Epithelial cell of proximal tubule (primary cell): ENCODE measurements at regions not wholly inside any gene's neighbourhood (a gene's known extent, or its start where the extent isn't known, plus 50 kb on each side); places are given as distances from the start of the nearest gene placed in this dataset.
"Not testable (repeated sequence)": the region's sequence is repeated elsewhere in the genome, so short reads cannot be mapped to it uniquely, and the experiment has no call there.

Experiments
- DNase-seq: peaks from one replicate; pipeline ENCODE4 v3.0.0-alpha.2; 2011; ENCODE audit warnings: low read depth
- H3K4me3 ChIP-seq: 2 replicates; pipeline ENCODE4 v1.5.1; 2011; ENCODE audit warnings: low read depth, mild to moderate bottlenecking, low read length
- CTCF ChIP-seq: conservative IDR thresholded peaks from 2 replicates; pipeline ENCODE4 v1.5.1; 2012; ENCODE audit warnings: low read depth, mild to moderate bottlenecking, low read length

DNA sequence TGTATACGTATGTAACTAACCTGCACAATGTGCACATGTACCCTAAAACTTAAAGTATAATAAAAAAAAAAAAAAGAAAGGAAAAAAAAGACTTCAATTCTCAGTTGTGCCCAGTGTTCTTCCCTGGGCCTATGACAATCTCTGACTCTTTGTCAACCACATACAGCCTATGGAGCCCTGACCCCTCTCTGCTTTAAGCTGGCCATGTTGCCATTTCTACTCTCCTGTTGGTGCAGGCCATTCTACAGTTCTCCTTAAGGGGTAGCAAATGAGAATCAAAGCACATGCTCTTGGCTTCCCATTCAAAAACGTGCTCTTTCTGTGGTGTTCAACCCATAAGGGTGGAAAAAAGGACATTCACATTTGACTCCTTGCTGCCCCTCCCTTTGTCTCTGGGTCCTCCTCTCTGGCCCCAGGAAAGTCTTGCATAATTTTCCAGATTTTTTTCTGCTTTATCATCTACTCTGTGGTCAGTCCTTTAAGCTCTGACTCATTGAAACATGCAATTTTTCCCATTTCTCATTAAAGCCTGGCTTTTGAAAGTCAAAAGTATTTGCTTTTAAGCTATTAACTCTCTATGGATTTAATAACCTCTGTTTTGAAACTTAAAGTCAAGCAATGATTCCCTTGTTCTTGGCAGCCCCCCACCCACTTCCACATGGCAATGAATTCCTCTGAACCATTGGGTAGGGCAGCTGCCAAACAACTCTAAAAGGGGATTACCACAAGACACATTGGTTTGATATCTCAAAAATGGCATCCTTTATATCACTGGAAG, 208.6 kb upstream of the MCHR2 start:
- peak; percentile 92 for DNase-seq
- TF ChIP-seq CTCF: no peak
- no peak overlapping the region for H3K4me3 ChIP-seq

- DNase-seq, H3K4me3 ChIP-seq: not testable (repeated sequence)
These were observed 202.4 kb upstream of the MCHR2 start for GRCh38 chr6:100196214-100196982.

- DNase-seq, H3K4me3 ChIP-seq: not testable (repeated sequence)
These were observed 201.2 kb upstream of the MCHR2 start for GRCh38 chr6:100195244-100195643.

DNA sequence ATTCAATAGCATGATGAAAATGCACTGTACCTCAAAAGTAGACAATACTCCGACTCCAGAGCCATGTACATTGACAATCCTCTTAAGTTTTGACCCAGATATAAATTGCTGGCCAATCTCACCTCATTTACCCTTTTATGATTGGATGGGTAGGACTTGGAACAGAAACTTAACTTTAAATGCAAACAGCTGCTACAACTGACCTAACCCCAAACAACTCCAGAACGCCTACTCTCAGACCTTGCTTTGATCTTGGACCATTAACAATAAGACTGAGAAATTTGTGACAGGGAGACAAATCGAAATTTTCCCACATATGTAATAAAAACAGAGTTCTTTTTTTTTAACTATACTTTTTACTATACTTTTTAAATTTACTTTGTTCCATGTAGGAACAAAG, 200.5 kb upstream of the MCHR2 start:
- H3K4me3 ChIP-seq: no peak overlapping the region
- DNase-seq: no peak
- TF ChIP-seq CTCF: no peak

- H3K4me3 ChIP-seq: no peak overlapping the region
- TF ChIP-seq CTCF: no peak
- DNase-seq: no peak
These were observed 194.7 kb upstream of the MCHR2 start for GRCh38 chr6:100188754-100189153.

- no peak for TF ChIP-seq CTCF
- no peak overlapping the region for H3K4me3 ChIP-seq
- no peak for DNase-seq
These were observed 192.5 kb upstream of the MCHR2 start for GRCh38 chr6:100186552-100186951.

DNA sequence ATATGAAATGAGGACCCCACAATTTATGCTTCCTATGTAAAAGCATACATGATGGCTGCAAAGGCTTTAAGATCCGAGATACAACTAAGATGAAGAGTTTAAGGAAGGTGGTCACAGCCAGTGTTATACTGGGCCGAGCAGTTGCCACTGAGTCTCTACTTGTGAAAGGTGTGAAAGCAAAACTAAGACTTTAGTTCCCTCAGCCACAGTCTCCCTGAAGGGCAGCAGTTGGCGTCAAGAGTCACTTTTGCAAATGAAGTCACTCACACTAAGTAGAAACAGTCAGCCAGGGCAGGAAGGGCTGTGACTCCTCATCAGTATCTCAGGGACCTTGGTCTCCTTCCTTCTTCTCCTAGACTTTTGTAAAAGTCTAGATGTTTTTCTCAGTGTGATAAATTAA, 191.6 kb upstream of the MCHR2 start:
- H3K4me3 ChIP-seq: no peak overlapping the region
- DNase-seq: no peak
- TF ChIP-seq CTCF: no peak

DNA sequence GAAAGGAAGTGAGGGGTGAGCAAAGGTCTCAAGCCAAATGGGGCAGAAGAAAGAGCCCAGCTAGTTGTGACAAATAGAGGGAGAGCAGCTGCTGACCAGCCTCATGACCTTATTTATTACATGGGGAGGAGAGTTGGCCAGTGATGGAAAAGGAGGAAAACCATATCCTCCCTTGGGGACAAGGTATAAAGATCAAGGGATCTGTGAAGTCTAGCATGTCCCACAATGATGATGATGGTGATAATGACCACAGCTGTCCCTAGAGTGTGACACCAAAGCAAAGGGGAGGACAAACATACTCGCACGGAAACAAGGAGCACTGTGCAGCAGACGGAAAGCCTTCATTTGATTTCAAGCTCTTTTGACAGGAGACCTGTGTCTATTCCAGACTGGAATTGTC, 190.4 kb upstream of the MCHR2 start:
- no peak overlapping the region for H3K4me3 ChIP-seq
- no peak for TF ChIP-seq CTCF
- no peak for DNase-seq
